Right ventricle myocardium superior (tissue), 1 donor: ENCODE measurements at regions not wholly inside any gene's neighbourhood (a gene's known extent, or its start where the extent isn't known, plus 50 kb on each side); places are given as distances from the start of the nearest gene placed in this dataset.

ENCODE experiments used
- ATAC-seq: fragments of 200-7000 bp; cut with Tn5 transposase; one replicate; pipeline ENCODE4 v1.9.1; 2020; ENCODE audit warnings: mild to moderate bottlenecking; ENCODE audit not compliant: poor library complexity
- DNase-seq: peaks from one replicate; pipeline ENCODE4 v3.0.0-alpha.2; 2020
- intact Hi-C: fragments of 100-400 bp; cut with DNase I; formaldehyde crosslinking; loops from one replicate; pipeline ENCODE4 v1.11.2; 2022
- donor health status: DM: no; HTN: yes; CAD: no; lungs with severe emphysema.

GRCh38 chr6:45800911-45801310 is 214.7 kb downstream of the CLIC5 start:
- intact Hi-C loops, result no loop called here
- DNase-seq, result no peak
- ATAC-seq, result no peak

DNA sequence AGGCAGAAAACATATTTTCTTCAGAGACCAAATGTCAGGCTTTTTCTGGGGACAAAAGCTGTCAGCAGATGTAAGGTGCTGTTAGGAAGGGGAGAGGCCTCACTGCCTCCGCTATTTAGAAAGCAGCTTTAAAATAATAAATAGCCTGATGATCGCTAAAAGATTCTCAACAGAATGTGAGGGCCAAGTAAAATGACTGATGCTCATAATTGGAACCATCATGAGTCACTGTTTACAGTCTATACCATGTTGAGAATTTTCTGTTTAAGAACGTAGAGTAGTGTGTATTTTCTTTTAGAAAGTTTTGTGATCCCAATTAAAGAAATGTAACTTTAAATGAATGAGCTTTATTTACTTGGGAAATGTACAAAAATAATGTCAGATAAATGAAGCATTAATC is 220.0 kb downstream of the CLIC5 start:
- intact Hi-C loops, result no loop called here
- no peak for ATAC-seq

DNA sequence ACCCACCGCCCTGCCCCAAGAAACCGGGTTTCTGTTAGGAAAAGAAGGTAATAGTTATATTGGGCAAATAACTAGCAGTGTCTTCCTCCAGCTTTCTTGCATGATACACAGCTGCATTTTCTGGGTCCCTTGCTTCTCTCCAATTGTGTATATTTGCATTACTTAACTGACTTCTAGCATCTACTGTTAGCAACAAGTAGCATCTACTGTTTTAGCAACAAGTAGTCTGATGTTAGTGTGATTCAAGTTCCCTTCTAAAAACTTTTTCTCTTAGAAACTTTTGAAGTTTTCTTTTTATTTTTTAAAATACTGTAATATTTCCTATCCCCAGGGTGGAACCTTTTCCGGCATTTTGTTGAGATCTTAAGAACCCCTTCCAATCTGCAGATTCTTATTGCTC is 221.2 kb downstream of the CLIC5 start:
- intact Hi-C loops, result no loop called here
- DNase-seq (no peak), ATAC-seq (no peak)

More for the DNA sequence above, 220.0 kb downstream of the CLIC5 start:
- no peak for DNase-seq

- DNase-seq (no peak), ATAC-seq (no peak)
- intact Hi-C loops, result no loop called here
Observed at GRCh38 chr6:45791211-45792168, 224.2 kb downstream of the CLIC5 start.

DNA sequence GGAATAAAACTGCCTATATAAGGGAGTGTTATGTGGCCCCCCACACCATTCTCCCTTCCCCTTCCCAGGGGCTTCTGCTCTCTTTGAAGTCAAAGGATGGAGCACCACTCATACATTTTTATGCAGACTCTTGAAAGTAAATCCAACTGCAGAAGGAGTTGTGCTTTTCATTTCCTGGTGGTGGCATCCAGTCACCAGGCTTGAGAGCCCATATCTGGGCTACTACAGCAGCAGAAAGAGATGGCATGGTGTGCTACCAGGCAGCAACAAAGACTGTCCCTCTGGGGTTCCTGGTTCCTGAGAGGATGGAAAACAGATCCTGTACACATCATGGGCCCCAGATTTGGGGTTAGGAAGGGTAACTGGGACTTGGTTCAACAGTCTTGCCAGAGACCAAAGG is 226.4 kb downstream of the CLIC5 start:
- intact Hi-C loops, result no loop called here
- DNase-seq, result no peak
- ATAC-seq, result no peak

GRCh38 chr6:45787384-45787783 is 228.3 kb downstream of the CLIC5 start:
- DNase-seq (no peak), ATAC-seq (no peak)
- intact Hi-C loops, result no loop called here

GRCh38 chr6:45786355-45786781 is 229.3 kb downstream of the CLIC5 start:
- intact Hi-C loops, result no loop called here
- no peak for DNase-seq
- no peak for ATAC-seq

DNA sequence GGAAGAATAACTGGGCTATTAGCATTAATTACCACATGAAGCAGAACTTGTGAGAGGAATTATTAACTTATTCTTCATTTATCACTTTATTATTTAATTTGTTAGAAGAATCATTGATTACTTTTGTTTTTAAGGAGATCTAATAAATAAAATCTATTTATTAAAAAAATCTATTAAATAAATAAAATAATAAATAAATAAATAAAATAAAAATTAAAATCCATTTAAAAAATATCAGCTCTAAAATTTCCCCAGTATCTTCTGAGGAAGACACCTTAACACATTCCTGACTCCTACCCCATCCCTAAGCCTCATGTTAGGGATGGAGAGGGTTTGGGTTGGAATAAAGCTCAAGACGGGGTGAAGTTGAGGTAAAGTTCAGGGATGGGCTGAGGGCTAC is 231.4 kb downstream of the CLIC5 start:
- DNase-seq, result no peak
- intact Hi-C loops, result no loop called here
- no peak for ATAC-seq

DNA sequence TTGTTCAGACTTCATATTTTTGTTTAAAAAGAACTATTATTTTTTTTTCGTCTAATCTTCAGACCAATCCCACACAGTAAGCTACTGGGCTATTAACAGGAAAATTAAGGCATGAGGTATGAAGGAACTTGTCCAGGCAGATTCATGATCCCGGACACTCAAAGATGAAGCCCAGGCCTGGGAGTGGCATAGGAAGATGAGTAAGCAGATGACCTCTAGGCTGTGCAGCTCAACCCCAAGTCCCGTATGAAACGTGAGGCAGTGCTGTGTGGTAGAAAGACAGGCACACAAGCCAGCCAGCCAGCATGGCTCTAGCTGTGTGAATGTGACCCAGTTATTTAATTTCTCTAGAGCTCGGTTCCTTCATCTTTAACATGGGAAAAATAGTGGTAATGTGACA is 231.9 kb downstream of the CLIC5 start:
- ATAC-seq (no peak), DNase-seq (no peak)
- intact Hi-C loops, result no loop called here

GRCh38 chr6:45781890-45782289 is 233.8 kb downstream of the CLIC5 start:
- intact Hi-C loops, result no loop called here
- DNase-seq (no peak), ATAC-seq (no peak)

DNA sequence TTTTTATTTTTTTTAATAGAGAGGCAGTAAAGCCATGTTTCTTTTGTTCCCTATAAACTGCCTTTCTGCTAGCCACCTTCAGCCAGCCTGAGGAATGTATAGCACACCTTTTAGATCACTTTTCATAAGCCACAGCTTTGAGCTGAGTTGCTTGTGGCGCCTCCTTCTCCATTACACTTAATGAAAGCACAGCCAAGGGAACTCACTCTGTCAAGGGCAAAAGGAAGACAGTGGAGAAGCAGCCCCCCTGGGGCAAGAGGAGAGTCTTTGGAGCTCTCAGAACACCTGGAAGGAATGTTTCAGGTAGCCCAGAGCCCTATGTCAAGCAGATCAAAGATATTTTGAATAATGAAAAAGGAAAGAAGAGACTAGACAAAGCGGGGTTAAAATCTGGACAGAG is 235.1 kb downstream of the CLIC5 start:
- intact Hi-C loops, result no loop called here
- DNase-seq (no peak), ATAC-seq (no peak)

DNA sequence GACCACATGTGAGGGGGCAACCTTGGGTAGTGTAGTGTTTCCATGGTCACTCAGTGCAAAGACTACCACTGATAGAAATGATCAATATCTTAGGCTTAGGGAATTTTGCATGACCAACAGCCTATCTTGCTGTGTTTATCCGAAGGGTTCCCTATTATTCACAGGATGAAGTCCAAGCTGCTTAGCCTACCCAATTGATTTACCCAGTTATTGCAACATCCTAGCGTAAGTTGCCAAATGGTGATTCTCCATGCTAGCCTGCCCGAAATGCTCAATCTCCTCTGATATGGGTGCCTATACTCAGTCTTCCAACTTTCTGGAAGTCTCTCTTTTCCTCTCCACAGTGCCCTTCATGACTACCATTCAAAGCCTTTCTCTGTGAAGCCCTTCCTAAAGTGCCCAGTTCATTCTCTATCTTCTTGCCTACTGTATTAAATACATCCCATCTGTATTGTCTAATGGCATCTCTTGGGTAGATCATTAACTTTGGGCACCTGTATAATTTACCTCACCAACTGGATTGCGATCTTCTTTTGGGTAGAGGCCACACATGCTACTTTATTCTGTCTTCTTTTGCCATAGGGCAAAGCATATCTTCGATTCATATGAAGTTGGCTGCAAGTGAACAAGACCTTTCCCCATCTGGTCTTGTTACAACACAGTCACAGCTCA is 240.5 kb downstream of the CLIC5 start:
- DNase-seq (no peak), ATAC-seq (no peak)
- intact Hi-C loops, result no loop called here

DNA sequence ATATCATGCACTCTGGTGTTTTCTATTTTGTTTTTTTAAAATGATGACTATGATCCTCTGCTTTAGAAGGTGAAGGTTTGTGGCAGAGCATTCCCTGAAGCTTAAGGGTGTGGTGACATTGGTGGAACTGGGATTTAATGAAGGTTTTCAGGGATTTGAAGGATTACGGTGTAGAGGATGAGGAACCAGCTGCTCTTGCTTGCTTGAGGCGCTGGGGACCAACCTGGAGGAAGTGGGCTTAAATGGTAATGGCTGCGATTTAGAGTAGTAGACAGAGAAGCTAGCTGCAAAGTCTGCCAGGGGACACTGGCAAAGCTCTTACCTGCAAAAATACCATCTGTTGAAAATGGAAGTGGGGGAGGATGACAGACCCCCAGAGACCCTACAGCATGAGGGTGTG is 241.8 kb downstream of the CLIC5 start:
- intact Hi-C loops, result no loop called here
- DNase-seq (no peak), ATAC-seq (no peak)

- DNase-seq, result no peak
- intact Hi-C loops, result no loop called here
- no peak for ATAC-seq
Observed at GRCh38 chr6:45772886-45773495, 242.7 kb downstream of the CLIC5 start.

DNA sequence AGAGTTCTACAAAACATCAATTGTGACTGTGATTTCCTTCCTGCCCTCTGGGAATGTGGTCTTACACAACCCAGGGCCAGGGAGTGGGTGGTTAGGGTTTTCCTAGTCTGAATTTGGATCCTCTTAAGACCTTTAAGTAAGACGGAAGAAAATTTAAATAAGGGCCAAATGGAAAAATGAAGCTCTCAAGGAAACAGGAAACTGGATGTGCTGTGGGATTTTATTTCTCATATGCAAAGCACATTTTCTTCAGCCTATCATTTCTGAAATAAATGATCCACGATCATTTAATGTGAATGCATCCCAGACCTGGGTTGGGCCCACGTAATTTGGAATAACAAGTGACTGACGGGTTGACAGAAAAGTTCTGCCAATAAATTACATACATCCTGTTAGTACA is 243.6 kb downstream of the CLIC5 start:
- DNase-seq, result no peak
- ATAC-seq, result no peak
- intact Hi-C loops, result no loop called here

DNA sequence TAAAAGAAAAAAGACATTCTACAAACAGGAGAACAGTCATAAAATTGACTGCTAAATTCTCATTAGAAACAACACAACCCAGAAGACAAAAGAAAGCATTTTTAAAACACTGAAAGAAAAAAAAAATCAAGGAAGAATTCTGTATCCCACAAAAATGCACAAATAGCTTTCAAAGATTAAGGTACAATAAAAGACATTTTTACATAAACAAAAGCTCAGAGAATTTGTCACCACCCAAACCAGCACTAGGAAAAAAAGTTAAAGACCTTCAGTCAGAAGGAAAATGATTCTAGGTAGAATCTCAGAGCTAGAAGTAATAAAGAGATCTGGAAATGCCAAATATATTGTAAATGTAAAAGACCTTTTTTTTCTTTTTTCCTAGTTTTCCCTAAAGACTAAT is 252.4 kb downstream of the CLIC5 start:
- DNase-seq, result no peak
- intact Hi-C loops, result no loop called here
- no peak for ATAC-seq

GRCh38 chr6:45759472-45759810 is 256.2 kb downstream of the CLIC5 start:
- DNase-seq (no peak), ATAC-seq (peak; percentile 52)
- intact Hi-C loops, result no loop called here

- intact Hi-C loops, result no loop called here
- no peak for DNase-seq
- peak; percentile 22 for ATAC-seq
Observed at GRCh38 chr6:45758787-45759471, 256.7 kb downstream of the CLIC5 start.

DNA sequence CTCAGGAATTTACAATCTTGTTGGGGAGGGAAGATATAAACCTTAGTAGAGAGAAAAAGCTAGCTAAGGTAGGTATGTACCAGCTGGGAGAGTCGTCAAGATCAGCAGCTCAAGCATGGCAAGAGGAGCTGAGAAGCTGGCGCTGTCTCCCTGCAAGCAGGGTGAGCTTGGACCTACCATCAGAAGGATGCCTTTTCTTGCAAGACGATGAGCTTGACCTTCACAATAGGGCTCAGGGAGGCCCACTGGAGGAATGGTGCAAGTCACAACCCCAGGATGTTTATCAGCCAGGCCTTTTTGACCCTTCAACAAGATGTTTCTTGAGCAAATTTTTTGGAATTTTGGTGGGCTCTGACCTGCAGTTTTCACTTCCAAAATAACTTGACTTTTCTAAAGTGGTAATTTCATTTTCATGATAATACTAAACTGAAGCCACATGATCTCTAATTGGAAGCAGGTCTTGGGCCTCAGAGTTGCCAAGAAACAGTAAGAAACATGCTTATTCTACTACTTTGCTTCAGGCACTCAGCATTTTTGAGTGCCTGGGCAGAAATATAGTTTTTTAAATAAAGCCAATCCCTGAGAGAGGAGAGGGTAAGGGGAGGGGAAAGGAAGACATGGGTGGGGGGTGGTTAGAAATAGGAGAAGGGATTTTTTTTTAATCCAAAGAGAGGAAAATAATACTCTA is 258.1 kb downstream of the CLIC5 start:
- intact Hi-C loops, result no loop called here
- DNase-seq, result no peak
- ATAC-seq, result peak; percentile 54
